ENCODE measurements at regions not wholly inside any gene's neighbourhood (a gene's known extent, or its start where the extent isn't known, plus 50 kb on each side); places are given as distances from the start of the nearest gene placed in this dataset.

DNA sequence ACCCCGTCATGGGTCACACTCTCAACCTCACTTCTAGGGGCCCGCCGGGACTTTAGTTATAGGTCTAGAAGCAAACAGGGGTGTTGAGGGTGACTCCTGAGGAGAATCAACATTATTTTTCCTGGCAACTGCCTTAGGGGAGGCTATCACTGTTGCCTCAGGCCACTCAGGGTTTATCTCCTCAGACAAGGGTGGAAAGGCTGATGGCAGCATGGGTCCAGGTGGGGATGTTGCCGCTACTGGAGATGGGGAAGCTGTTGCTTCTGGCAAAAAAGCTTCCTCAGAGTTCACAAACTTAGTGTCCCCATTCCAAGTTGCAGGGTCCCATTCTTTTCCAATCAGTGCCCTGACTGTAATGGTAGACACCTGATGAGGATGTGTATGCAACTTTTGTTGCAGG lies 467.4 kb upstream of the RGS6 start:
- Mint-ChIP-seq H3K27ac (no peak overlapping the region), H3K27me3 (ENCODE audit: low read depth) (no peaks in the 10 kb centered on the region), H3K4me1 (peaks cover 0 to 6% of the 10 kb centered on the region in 2 experiments; a peak in 2 of 4 replicates), H3K36me3 (ENCODE audit: insufficient read depth in 1 of 3, low read depth in 3 of 3) (peaks cover 26 to 28% (median 26%) of the 10 kb centered on the region in 3 experiments), H3K4me3 (no peak overlapping the region), H3K9me3 (peaks cover 0 to 15% of the 10 kb centered on the region in 2 experiments; a peak in 4 of 5 replicates)
- Histone ChIP-seq H3K79me2 (ENCODE audit: insufficient read depth, low read length) (no peaks in the 10 kb centered on the region; the same call in 1 of the 2 replicates), H2BK15ac (ENCODE audit: low read depth, low read length) (no peak overlapping the region), H2AFZ (ENCODE audit: low read length) (no peak overlapping the region), H2AK5ac (ENCODE audit: insufficient read length, low read length) (no peak overlapping the region), H3K23ac (ENCODE audit: insufficient read length, low read depth, low read length) (no peak overlapping the region), H3K4me2 (ENCODE audit: insufficient read depth, insufficient read length, low read length) (no peak overlapping the region), H3K4ac (ENCODE audit: low read depth, low read length) (no peak overlapping the region), H3K23me2 (ENCODE audit: insufficient read length, low read depth, low read length, poor library complexity, severe bottlenecking) (no peaks in the 10 kb centered on the region), H3K27ac (ENCODE audit: insufficient read length, low read depth, low read length) (no peak overlapping the region), H4K5ac (ENCODE audit: insufficient read length, low read depth, low read length) (no peak overlapping the region), H3K56ac (ENCODE audit: insufficient read length, low read depth, low read length) (no peak overlapping the region), H2BK5ac (ENCODE audit: insufficient read length, low read length) (no peak overlapping the region), H3K18ac (ENCODE audit: insufficient read length, low read depth, low read length) (no peak overlapping the region), H3K4me1 (ENCODE audit: insufficient read depth, low read length) (no peaks in the 10 kb centered on the region; the same call in 1 of the 2 replicates), H4K20me1 (ENCODE audit: control insufficient read depth, insufficient read depth, insufficient read length) (no peaks in the 10 kb centered on the region), H2BK20ac (ENCODE audit: low read depth, low read length, poor library complexity, severe bottlenecking) (no peak overlapping the region), H4K8ac (replicated peaks; ENCODE audit: insufficient read length, low read depth, low read length) (no peak overlapping the region), H3T11ph (ENCODE audit: low read length) (no peak overlapping the region), H3K9me3 (ENCODE audit: control insufficient read depth, low read depth, low read length) (no peaks in the 10 kb centered on the region), H2BK12ac (ENCODE audit: insufficient read length, low read depth, low read length) (no peak overlapping the region), H3K9ac (ENCODE audit: extremely low read depth, insufficient read length, low read length) (no peak overlapping the region), H3K27me3 (ENCODE audit: insufficient read depth, low read length) (no peaks in the 10 kb centered on the region), H4K91ac (ENCODE audit: insufficient read length, low read depth, low read length) (no peak overlapping the region), H2BK120ac (ENCODE audit: low read depth, low read length, poor library complexity, severe bottlenecking) (no peak overlapping the region), H3K14ac (ENCODE audit: insufficient read depth, low read length) (no peak overlapping the region), H3K79me1 (ENCODE audit: insufficient read depth, low read depth, low read length, poor library complexity, severe bottlenecking) (no peaks in the 10 kb centered on the region)
- WGBS (ENCODE audit: extremely low coverage, insufficient read length, low lambda C conversion rate) = no CpG with 5 or more reads among the region's 4 CpGs
- TF ChIP-seq CTCF (conservative IDR thresholded peaks at IDR 0.05) = no peak
- DNase-seq = no peak
